Panc1 (cell line): ENCODE measurements at regions not wholly inside any gene's neighbourhood (a gene's known extent, or its start where the extent isn't known, plus 50 kb on each side); places are given as distances from the start of the nearest gene placed in this dataset.

ENCODE experiments used
- ATAC-seq: fragments of 200-7000 bp; cut with Tn5 transposase; 2 replicates; pipeline ENCODE4 v1.9.1; 2020; ENCODE audit warnings: mild to moderate bottlenecking, moderate library complexity
- BruUV-seq: library from RNA; stranded (reverse); fragments of 400-500 nt; replicated peaks from 2 replicates; lab custom pipeline; 2021; lab: Mats Ljungman, UMichigan
- CTCF ChIA-PET: fragments of 300-600 bp; sonication (Branson Sonifier 250); formaldehyde crosslinking; loops from one replicate; lab custom pipeline; 2022; ENCODE audit warnings: antibody characterized with exemption; lab: Charles Lee
- POLR2A ChIA-PET: fragments of 300-600 bp; sonication (Branson Sonifier 250); formaldehyde crosslinking; loops from one replicate; lab custom pipeline; 2022; ENCODE audit warnings: antibody characterized with exemption; lab: Charles Lee
- DNase-seq: peaks from one replicate; pipeline ENCODE4 v3.0.0-alpha.2; 2010; ENCODE audit warnings: low read depth, low spot score
- H3K27ac ChIP-seq: 2 replicates; pipeline ENCODE4 v1.5.1; 2011; ENCODE audit warnings: mild to moderate bottlenecking, low read length, inconsistent platforms
- H3K27me3 ChIP-seq: fragments of 200-500 bp; sonication (Bioruptor generic); 2 replicates; pipeline ENCODE4 v1.6.0; 2014; ENCODE audit warnings: low read length, inconsistent platforms; ENCODE audit not compliant: control insufficient read depth, insufficient read depth
- H3K36me3 ChIP-seq: fragments of 200-500 bp; sonication (Bioruptor generic); 2 replicates; pipeline ENCODE4 v1.5.1; 2014; ENCODE audit warnings: inconsistent platforms, mild to moderate bottlenecking, low read length, moderate library complexity; ENCODE audit not compliant: control insufficient read depth, insufficient read depth
- H3K4me1 ChIP-seq: 2 replicates; pipeline ENCODE4 v1.5.1; 2011; ENCODE audit warnings: inconsistent platforms, mild to moderate bottlenecking, low read length, moderate library complexity; ENCODE audit not compliant: control insufficient read depth, insufficient read depth
- H3K4me3 ChIP-seq, 2 experiments: 2 replicates each; pipeline ENCODE4 v1.5.1; 2011 to 2012; ENCODE audit warnings: low read depth in 2 of 2, low read length in 2 of 2, mild to moderate bottlenecking in 2 of 2, inconsistent platforms in 1 of 2, moderate library complexity in 1 of 2
- H3K9me3 ChIP-seq: fragments of 200-500 bp; sonication (Bioruptor generic); 2 replicates; pipeline ENCODE4 v1.5.1; 2014; ENCODE audit warnings: low read depth, mild to moderate bottlenecking, inconsistent platforms, low read length, moderate library complexity; ENCODE audit not compliant: control insufficient read depth, insufficient read depth
- POLR2AphosphoS5 ChIP-seq: IDR thresholded peaks from 2 replicates; pipeline ENCODE4 v1.6.1; 2012; ENCODE audit warnings: mild to moderate bottlenecking, low read depth, low read length, moderate library complexity
- SIN3A ChIP-seq: IDR thresholded peaks from 2 replicates; pipeline ENCODE4 v1.6.1; 2012; ENCODE audit warnings: low read depth, mild to moderate bottlenecking, low read length, moderate library complexity, borderline replicate concordance; ENCODE audit not compliant: insufficient read depth
- TCF7L2 ChIP-seq: IDR thresholded peaks from 2 replicates; pipeline ENCODE4 v1.6.1; 2011; ENCODE audit warnings: mild to moderate bottlenecking, low read depth, low read length, inconsistent platforms
- in situ Hi-C: cut with HindIII; loops from 2 replicates; pipeline ENCODE4 v1.10.0; 2016; ENCODE audit warnings: low sequenced_read_pairs, low pct_unique_long_range_greater_than_20kb
- intact Hi-C: fragments of 100-400 bp; cut with micrococcal nuclease; formaldehyde crosslinking; loops from one replicate; pipeline ENCODE4 v1.10.0; 2022; ENCODE audit not compliant: unreplicated experiment
- TF ChIP-seq, protein P1 (sequence below): fragments of 450-650 bp; IDR thresholded peaks from 2 replicates; pipeline ENCODE4 v1.5.1; 2017; ENCODE audit warnings: mild to moderate bottlenecking
- TF ChIP-seq, protein P2 (sequence below), 2 experiments: IDR thresholded peaks; 2 replicates each; pipeline ENCODE4 v1.6.1; 2011 to 2012; ENCODE audit warnings: low read depth in 2 of 2, control low read depth in 1 of 2, low read length in 1 of 2, mild to moderate bottlenecking in 1 of 2, moderate library complexity in 1 of 2; ENCODE audit not compliant: insufficient read depth in 1 of 2

DNA sequence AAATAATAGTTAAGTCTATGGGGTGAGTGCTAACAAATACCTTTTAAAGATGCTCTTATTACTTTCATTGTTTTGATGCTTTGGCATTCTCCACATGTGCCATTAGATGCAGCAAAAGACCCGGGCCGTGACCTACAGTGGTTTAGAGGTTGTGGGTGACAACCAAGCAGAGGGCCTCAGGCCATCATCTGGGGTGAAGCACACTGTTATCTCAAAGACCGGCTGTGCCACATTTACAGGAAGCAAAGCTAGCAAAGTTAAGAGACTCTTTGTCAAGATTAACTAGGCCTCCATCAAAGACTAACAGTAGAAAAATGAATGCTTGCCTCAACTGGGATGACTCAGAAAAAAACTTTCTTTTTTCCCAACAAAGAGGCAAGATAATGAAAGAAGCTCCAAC, 695.3 kb downstream of the SATB2 start:
- no peak for ATAC-seq
- no peak for TF ChIP-seq TCF7L2
- BruUV-seq, result no TSS peak

DNA sequence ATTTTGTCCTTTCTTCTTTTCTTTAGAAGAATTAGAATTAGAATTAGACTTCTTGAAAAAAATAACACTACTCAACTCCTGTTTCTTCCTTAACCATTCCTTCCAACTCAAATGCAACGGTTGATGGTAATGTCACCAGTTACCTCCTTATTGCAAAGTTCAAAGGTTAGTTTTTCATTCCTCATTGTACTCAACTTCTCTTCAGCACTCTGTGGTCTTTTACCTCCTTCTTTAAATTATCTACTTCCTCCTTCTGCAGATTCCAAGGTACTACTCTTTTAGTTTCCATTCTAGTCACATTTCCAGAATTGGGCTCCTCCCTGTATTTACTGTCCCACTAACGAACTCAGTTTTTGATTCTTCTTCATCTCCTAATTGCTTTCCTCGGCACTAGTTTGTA, 700.7 kb downstream of the SATB2 start:
- TF ChIP-seq, protein P1, sequence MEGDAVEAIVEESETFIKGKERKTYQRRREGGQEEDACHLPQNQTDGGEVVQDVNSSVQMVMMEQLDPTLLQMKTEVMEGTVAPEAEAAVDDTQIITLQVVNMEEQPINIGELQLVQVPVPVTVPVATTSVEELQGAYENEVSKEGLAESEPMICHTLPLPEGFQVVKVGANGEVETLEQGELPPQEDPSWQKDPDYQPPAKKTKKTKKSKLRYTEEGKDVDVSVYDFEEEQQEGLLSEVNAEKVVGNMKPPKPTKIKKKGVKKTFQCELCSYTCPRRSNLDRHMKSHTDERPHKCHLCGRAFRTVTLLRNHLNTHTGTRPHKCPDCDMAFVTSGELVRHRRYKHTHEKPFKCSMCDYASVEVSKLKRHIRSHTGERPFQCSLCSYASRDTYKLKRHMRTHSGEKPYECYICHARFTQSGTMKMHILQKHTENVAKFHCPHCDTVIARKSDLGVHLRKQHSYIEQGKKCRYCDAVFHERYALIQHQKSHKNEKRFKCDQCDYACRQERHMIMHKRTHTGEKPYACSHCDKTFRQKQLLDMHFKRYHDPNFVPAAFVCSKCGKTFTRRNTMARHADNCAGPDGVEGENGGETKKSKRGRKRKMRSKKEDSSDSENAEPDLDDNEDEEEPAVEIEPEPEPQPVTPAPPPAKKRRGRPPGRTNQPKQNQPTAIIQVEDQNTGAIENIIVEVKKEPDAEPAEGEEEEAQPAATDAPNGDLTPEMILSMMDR, result no peak
- TF ChIP-seq TCF7L2 (no peak), SIN3A (no peak), POLR2AphosphoS5 (no peak)
- TF ChIP-seq, protein P2, sequence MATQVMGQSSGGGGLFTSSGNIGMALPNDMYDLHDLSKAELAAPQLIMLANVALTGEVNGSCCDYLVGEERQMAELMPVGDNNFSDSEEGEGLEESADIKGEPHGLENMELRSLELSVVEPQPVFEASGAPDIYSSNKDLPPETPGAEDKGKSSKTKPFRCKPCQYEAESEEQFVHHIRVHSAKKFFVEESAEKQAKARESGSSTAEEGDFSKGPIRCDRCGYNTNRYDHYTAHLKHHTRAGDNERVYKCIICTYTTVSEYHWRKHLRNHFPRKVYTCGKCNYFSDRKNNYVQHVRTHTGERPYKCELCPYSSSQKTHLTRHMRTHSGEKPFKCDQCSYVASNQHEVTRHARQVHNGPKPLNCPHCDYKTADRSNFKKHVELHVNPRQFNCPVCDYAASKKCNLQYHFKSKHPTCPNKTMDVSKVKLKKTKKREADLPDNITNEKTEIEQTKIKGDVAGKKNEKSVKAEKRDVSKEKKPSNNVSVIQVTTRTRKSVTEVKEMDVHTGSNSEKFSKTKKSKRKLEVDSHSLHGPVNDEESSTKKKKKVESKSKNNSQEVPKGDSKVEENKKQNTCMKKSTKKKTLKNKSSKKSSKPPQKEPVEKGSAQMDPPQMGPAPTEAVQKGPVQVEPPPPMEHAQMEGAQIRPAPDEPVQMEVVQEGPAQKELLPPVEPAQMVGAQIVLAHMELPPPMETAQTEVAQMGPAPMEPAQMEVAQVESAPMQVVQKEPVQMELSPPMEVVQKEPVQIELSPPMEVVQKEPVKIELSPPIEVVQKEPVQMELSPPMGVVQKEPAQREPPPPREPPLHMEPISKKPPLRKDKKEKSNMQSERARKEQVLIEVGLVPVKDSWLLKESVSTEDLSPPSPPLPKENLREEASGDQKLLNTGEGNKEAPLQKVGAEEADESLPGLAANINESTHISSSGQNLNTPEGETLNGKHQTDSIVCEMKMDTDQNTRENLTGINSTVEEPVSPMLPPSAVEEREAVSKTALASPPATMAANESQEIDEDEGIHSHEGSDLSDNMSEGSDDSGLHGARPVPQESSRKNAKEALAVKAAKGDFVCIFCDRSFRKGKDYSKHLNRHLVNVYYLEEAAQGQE (IDR thresholded peaks at IDR 0.05; ENCODE audit: insufficient read depth in 1 of 2, low read depth in 2 of 2, low read length in 1 of 2), result no peak
- DNase-seq (no peak), ATAC-seq (no peak)
- in situ Hi-C loops (no loop called here), intact Hi-C loops (no loop called here)
- CTCF ChIA-PET, result no interaction called here
- BruUV-seq, result no TSS peak
- Histone ChIP-seq H3K27ac (no peak overlapping the region), H3K4me3 (no peak overlapping the region), H3K9me3 (no peaks in the 10 kb centered on the region), H3K27me3 (no peaks in the 10 kb centered on the region), H3K36me3 (no peaks in the 10 kb centered on the region), H3K4me1 (no peaks in the 10 kb centered on the region)
- POLR2A ChIA-PET, result no interaction called here

More for the DNA sequence above, 695.3 kb downstream of the SATB2 start:
- intact Hi-C loops, result no loop called here
- in situ Hi-C loops, result no loop called here
- Histone ChIP-seq H3K9me3 (no peaks in the 10 kb centered on the region), H3K36me3 (no peaks in the 10 kb centered on the region), H3K27ac (no peak overlapping the region), H3K4me1 (no peaks in the 10 kb centered on the region), H3K27me3 (no peaks in the 10 kb centered on the region), H3K4me3 (no peak overlapping the region)
- DNase-seq, result no peak
- CTCF ChIA-PET, result no interaction called here
- POLR2A ChIA-PET, result no interaction called here

DNA sequence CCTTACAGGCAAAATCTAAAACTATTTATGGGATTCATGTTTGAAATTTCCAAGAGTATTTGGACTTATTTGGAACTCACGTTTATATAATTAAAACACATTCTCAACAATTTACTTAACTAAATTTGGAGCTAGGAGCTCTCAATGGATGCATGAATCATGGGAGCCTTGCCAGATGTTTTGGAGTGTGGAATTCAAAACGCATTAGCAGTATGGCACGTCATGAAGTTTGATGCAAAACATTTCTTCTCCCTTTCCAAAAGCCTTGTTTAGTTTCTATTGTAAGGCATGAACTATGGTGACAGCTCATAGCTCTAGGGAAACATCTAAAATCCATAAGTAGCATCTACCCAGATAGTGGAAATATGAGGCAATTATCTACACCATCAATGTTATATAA, 701.6 kb downstream of the SATB2 start:
- TF ChIP-seq, protein P1, result no peak
- TF ChIP-seq SIN3A, result no peak
- no peaks in the 10 kb centered on the region for H3K9me3 ChIP-seq
- ATAC-seq (no peak), DNase-seq (no peak)
- CTCF ChIA-PET, result no interaction called here
- no peaks in the 10 kb centered on the region for H3K4me1 ChIP-seq
- no peaks in the 10 kb centered on the region for H3K27me3 ChIP-seq
- intact Hi-C loops (no loop called here), in situ Hi-C loops (no loop called here)
- POLR2A ChIA-PET, result no interaction called here
- no peak overlapping the region for H3K4me3 ChIP-seq
- H3K36me3 ChIP-seq, result no peaks in the 10 kb centered on the region
- no peak overlapping the region for H3K27ac ChIP-seq
- BruUV-seq, result no TSS peak
